Right lobe of liver (tissue), 6 donors: ENCODE measurements at regions not wholly inside any gene's neighbourhood (a gene's known extent, or its start where the extent isn't known, plus 50 kb on each side); places are given as distances from the start of the nearest gene placed in this dataset.

Experiments used
- ATAC-seq, 4 donors: fragments of 200-7000 bp; cut with Tn5 transposase; one replicate each; pipeline ENCODE4 v1.9.1; 2020; ENCODE audit warnings: mild to moderate bottlenecking in 4 of 4, moderate library complexity in 4 of 4
- DNase-seq, 3 donors: peaks; one replicate each; pipeline ENCODE4 v3.0.0-alpha.2; 2020
- H3K27ac ChIP-seq, 3 donors: fragments of 200-600 bp; one replicate each; pipeline ENCODE4 v1.8.0; 2022
- H3K27me3 ChIP-seq, 2 donors: fragments of 200-600 bp; one replicate each; pipeline ENCODE4 v1.8.0; 2022
- H3K36me3 ChIP-seq, 4 donors: fragments of 200-600 bp; sonication (generic) in 1 of 4; one replicate each; pipeline versions ENCODE4 v1.5.1 to v1.8.0; 2017 to 2022; ENCODE audit warnings: control low read depth in 1 of 4
- H3K4me1 ChIP-seq, 4 donors: fragments of 200-600 bp; sonication (generic) in 1 of 4; one replicate each; pipeline versions ENCODE4 v1.5.1 to v1.8.0; 2017 to 2022; ENCODE audit warnings: control low read depth in 1 of 4
- H3K4me3 ChIP-seq, 3 donors: fragments of 200-600 bp; one replicate each; pipeline ENCODE4 v1.8.0; 2022
- H3K9me3 ChIP-seq, 4 donors: fragments of 200-600 bp; sonication (generic) in 1 of 4; one replicate each; pipeline versions ENCODE4 v1.5.1 to v1.8.0; 2017 to 2022; ENCODE audit warnings: control low read depth in 1 of 4
- POLR2A ChIP-seq: fragments of 450-650 bp; IDR thresholded peaks from one replicate; pipeline ENCODE4 v1.6.1; 2017; ENCODE audit warnings: antibody characterized with exemption, mild to moderate bottlenecking
- WGBS: methylation state at CpG from one replicate; pipeline ENCODE4 v1.1.6; 2018; ENCODE audit warnings: low coverage, low lambda C conversion rate; ENCODE audit not compliant: insufficient coverage; ENCODE audit errors: missing lambda C conversion rate; 5-methylcytosine and 5-hydroxymethylcytosine counted together
- intact Hi-C, 2 donors: fragments of 100-400 bp; cut with DNase I; formaldehyde crosslinking; loops; one replicate each; pipeline versions ENCODE4 v1.11.2 to v1.14.1; 2022
- TF ChIP-seq, protein P1 (sequence below), 4 donors: fragments of 200-600 bp in 3 of 4; fragments of 450-650 bp in 1 of 4; IDR thresholded peaks; one replicate each; pipeline versions ENCODE4 v1.5.1 to v1.8.0; 2016 to 2022; ENCODE audit warnings: antibody characterized with exemption in 4 of 4, mild to moderate bottlenecking in 2 of 4
- donor health status: DM: no; HTN: yes; CAD: no.
- donor health status: DM: no; HTN: no; CAD: no.
- donor health status: DM: no; HTN: no; CAD: no.
- donor health status: DM: no; HTN: yes; CAD: no.
- donor health status: DM: no; HTN: yes; CAD: no.

DNA sequence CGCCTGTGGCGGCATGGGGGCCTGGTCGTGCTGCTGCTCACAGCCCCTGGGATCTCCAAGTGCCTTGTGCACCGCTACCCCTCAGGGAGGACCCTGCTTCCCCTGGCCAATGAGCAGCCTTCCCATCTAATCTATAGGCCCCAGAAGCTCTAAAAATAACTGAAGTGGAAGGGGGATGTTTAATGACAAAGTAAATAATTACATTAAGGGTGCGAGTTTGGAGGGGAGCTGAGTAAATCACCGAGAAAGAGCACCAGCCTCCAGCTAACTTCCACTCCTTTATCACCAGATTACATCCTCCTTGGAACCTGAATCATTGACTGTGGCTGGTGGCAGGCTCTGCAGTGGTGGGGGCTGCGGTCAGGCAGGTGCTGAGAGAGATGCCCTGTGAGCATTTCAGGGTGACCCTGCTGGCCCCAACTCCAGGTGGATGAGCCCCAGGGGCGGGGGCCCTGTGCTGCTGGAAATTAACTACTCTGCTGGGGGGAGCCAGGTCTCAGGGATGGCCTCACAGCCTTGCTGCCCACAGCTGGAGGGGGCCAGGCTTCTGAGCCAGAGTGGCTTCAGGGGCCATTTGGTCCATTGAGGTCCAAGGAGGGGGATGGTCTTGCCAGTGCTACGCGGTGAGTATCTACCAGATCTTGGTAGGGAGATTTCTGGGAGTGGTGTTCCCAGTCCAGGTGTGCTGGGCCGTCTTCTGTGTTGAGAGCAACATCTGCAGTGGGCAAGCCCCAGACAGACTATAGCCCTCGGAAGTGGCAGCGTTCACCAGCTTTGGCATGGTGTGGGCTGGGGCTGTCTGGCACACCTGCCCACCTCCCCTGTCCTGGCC is 74.2 kb downstream of the GLI2 start:
- DNase-seq (no peak), ATAC-seq (no peak)
- Histone ChIP-seq H3K27me3 (no peaks in the 10 kb centered on the region), H3K9me3 (no peaks in the 10 kb centered on the region), H3K4me1 (no peaks in the 10 kb centered on the region), H3K4me3 (no peak overlapping the region), H3K27ac (no peak overlapping the region), H3K36me3 (no peaks in the 10 kb centered on the region)
- 17% methylated on average over 7 of the region's 13 CpGs for WGBS
- intact Hi-C loops: no loop called here
- no peak for TF ChIP-seq POLR2A
- TF ChIP-seq, protein P1, sequence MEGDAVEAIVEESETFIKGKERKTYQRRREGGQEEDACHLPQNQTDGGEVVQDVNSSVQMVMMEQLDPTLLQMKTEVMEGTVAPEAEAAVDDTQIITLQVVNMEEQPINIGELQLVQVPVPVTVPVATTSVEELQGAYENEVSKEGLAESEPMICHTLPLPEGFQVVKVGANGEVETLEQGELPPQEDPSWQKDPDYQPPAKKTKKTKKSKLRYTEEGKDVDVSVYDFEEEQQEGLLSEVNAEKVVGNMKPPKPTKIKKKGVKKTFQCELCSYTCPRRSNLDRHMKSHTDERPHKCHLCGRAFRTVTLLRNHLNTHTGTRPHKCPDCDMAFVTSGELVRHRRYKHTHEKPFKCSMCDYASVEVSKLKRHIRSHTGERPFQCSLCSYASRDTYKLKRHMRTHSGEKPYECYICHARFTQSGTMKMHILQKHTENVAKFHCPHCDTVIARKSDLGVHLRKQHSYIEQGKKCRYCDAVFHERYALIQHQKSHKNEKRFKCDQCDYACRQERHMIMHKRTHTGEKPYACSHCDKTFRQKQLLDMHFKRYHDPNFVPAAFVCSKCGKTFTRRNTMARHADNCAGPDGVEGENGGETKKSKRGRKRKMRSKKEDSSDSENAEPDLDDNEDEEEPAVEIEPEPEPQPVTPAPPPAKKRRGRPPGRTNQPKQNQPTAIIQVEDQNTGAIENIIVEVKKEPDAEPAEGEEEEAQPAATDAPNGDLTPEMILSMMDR (IDR thresholded peaks at IDR 0.05): no peak

DNA sequence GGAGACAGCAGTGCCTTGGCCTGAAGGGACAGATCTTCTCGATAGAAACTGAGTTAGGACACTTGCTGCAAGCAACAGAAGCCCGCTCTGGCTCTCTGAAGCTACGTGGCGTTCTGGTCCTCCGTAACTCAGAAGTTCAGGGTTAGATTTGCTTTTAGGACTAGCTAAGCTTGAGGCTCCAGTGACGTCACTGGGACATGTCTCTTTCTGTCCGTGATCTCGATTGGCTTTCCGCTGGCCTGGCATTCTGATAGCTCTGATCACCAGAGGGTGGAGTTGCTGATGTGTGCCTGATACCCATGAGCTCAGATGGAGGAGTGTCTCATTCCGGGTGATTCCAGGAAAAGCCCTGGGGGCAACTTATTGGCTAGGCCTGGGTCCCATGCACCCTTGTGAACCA is 75.0 kb downstream of the GLI2 start:
- ATAC-seq: no peak
- no peaks in the 10 kb centered on the region for H3K9me3 ChIP-seq
- H3K4me3 ChIP-seq: no peak overlapping the region
- H3K4me1 ChIP-seq: no peaks in the 10 kb centered on the region
- no peaks in the 10 kb centered on the region for H3K27me3 ChIP-seq
- no peak for DNase-seq
- H3K27ac ChIP-seq: no peak overlapping the region
- WGBS: no CpG with 5 or more reads among the region's 10 CpGs
- intact Hi-C loops: no loop called here
- no peaks in the 10 kb centered on the region for H3K36me3 ChIP-seq
- TF ChIP-seq POLR2A: no peak
- TF ChIP-seq, protein P1 (IDR thresholded peaks at IDR 0.05): no peak

DNA sequence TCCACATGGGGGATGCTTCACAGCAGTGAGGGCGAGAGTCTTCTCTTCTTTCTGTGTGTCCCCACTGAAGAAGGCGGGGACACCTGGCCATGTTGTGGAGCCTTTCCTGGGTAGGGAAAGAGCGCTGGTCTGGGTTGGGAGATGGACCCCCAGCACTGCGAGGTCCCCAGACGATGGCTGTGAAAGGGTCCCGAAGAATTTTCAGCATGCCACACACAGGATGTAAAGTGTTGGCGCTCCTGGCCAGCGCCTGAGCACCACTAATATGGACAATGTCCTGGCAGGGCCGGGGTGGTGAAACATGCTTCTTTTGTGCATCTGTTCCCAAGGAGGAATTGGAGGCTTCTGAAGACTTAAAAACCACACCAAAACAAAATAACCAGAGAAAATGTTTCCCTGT is 77.2 kb downstream of the GLI2 start:
- DNase-seq (peak in 1 of 3 donors; percentile 27), ATAC-seq (no peak)
- no peaks in the 10 kb centered on the region for H3K4me1 ChIP-seq
- TF ChIP-seq, protein P1 (IDR thresholded peaks at IDR 0.05): no peak
- no peak for TF ChIP-seq POLR2A
- H3K4me3 ChIP-seq: no peak overlapping the region
- no peaks in the 10 kb centered on the region for H3K9me3 ChIP-seq
- no peak overlapping the region for H3K27ac ChIP-seq
- H3K27me3 ChIP-seq: no peaks in the 10 kb centered on the region
- no peaks in the 10 kb centered on the region for H3K36me3 ChIP-seq
- intact Hi-C loops: no loop called here
- WGBS: 38% methylated on average over 3 of the region's 9 CpGs

DNA sequence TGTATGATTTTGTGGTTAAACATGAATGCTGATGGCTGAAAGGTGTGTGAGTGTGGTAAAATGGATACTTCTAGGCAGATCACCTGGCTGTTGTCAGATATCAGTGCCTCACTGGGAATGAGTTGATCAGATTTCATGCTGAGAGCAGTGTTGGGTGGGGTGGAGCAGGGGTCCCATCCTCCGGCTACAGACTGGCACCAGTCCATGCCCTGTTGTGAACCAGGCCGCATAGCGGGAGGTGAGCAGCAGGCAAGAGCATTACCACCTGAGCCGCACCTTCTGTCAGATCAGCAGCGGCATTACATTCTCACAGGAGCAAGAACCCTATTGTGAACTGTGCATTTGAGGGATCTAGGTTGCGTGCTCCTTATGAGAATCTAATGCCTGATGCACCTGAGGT is 78.7 kb downstream of the GLI2 start:
- Histone ChIP-seq H3K9me3 (no peaks in the 10 kb centered on the region), H3K27ac (no peak overlapping the region), H3K36me3 (no peaks in the 10 kb centered on the region), H3K4me1 (no peaks in the 10 kb centered on the region), H3K27me3 (no peaks in the 10 kb centered on the region), H3K4me3 (no peak overlapping the region)
- intact Hi-C loops: no loop called here
- no peak for DNase-seq
- TF ChIP-seq, protein P1 (IDR thresholded peaks at IDR 0.05): no peak
- WGBS: no CpG with 5 or more reads among the region's 6 CpGs
- no peak for ATAC-seq
